CD4-positive, alpha-beta T cell treated with Interferon gamma for 1 hour (primary cell): ENCODE measurements at regions not wholly inside any gene's neighbourhood (a gene's known extent, or its start where the extent isn't known, plus 50 kb on each side); places are given as distances from the start of the nearest gene placed in this dataset.

Experiments
- DNase-seq: peaks from one replicate; pipeline ENCODE4 v3.0.0-alpha.2; 2020

GRCh38 chr20:52921340-52921739 is 50.8 kb upstream of the TSHZ2 start:
- no peak for DNase-seq

DNA sequence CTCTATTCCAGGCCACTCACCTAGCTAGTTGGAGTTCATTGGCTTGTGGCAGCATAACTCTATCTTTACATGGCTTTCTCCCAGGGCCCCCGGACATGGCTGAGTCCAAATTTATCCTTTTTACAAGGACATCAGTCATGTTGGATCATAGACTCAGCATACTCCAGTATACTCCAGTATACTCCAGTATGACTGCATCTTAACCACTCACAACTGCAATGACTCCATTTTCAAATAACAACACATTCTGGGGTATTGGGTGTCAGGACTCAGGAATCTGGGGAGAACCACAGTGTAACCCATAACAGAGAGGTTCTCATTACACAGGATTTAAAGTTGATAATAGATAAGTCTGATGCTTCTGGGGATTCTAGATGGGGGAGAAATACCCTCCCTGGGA is 53.8 kb upstream of the TSHZ2 start:
- no peak for DNase-seq

GRCh38 chr20:52915564-52915963 is 56.6 kb upstream of the TSHZ2 start:
- no peak for DNase-seq

- no peak for DNase-seq
Measured at GRCh38 chr20:52914870-52915269, 57.3 kb upstream of the TSHZ2 start.

- no peak for DNase-seq
Measured at GRCh38 chr20:52913650-52914387, 58.3 kb upstream of the TSHZ2 start.

DNA sequence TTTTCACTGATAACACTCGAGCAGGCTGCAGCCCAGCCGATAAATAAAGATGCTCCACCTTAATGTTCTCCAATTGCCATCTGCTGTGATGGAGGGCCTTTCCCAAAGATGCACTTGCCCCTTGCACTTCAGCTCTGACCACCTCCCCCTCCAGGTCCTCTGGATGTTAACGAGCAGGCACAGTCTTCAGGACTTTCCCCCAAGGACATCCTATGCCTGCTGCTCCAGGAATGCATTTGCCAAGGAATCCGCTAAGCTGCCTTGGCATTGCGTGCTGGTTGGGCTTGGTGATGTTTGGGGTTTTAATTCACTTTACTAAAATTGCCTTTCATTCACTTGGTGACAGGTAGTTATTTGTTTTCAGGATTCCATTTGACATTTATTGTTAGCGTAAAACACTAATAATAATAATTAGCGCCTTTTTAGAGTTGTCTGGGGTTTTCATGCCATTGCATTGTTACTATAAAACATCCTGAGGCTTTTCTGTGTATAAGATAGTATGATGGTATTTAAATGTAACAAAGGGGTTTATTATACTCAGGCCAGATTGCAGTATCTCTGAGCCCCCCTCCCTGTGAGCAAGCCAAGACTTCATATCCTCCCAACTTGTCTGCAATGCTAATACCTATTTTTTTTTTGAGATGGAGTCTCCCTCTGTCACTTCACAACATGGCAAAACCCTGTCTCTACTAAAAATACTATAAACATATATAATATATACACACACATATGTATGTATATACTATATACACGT is 66.7 kb upstream of the TSHZ2 start:
- DNase-seq, result no peak

GRCh38 chr20:52904837-52905236 is 67.3 kb upstream of the TSHZ2 start:
- DNase-seq, result no peak

- DNase-seq, result no peak
Measured at GRCh38 chr20:52899041-52899608, 73.0 kb upstream of the TSHZ2 start.

DNA sequence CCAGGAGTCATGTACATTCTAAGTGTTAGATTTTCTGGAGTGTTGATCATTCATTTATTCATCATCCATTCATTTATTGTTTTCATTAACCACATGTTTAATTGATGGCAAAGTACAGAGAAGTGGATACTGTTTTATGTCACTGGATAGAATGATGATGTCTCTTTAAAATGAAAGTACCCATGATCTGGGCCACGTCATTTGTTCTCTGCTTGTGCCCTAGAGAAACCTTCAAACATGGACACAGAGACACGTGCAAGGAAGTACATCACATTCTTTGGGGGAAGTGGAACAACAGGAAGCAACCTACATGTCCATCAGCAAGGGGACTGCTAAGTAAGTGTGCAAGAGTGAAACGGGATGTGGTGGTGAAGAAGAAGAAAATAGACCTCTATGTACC is 75.8 kb upstream of the TSHZ2 start:
- DNase-seq, result no peak

DNA sequence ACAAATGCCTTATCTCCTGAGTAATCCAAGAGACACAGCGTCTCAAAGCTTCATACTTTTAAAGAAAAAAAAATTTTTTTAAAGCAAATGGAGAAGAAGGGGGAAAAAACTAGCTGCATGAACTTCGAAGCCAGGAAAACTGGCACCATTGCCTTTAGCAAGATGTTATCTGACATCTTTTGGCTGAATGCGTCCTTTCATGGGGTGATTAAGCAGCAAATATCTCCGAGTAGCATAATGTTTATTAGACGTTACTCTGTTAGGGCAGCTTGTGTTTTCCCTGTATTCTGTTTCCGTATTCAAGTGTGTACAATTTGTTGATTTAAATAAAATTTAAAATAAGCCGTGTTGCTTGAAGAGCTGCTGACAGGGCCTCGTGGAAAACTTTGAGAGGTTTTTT is 76.5 kb upstream of the TSHZ2 start:
- DNase-seq, result no peak

DNA sequence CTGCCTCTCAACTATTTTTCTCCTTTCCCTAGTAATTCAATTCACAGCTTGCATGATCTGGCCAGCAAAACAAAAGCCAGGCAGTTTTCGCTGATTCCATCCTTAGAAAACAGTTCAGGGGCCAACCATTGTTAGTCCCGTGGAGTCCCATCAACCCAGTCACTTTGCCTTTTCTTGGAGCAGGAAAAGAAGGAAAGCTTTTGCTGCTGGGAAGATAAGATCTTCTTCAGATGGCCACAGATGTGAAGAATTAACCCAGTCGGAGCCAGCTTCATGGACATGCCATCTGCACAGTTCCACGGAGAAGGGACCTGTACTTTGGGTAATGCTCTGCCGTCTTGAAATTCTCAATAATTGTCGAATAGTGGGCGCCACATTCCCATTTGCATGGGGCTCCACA is 76.9 kb upstream of the TSHZ2 start:
- no peak for DNase-seq

DNA sequence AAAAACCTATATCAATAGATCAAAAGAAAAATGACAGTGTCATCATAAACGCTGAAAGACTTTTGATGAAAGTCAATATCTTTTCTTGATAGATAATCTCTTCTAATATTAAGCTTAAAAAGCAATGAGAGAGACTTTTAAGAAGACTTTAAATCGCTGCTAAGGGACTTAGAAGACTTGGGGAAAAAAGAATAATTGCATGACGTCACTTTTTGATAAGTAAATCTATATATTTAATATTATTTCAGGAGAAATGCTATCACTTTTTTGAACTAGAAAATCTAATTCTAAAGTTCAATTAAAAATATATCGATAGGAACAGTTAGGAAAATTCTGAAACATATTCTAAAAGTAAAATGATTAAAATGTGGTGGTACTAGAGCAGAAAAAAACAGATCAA is 78.7 kb upstream of the TSHZ2 start:
- DNase-seq, result no peak

DNA sequence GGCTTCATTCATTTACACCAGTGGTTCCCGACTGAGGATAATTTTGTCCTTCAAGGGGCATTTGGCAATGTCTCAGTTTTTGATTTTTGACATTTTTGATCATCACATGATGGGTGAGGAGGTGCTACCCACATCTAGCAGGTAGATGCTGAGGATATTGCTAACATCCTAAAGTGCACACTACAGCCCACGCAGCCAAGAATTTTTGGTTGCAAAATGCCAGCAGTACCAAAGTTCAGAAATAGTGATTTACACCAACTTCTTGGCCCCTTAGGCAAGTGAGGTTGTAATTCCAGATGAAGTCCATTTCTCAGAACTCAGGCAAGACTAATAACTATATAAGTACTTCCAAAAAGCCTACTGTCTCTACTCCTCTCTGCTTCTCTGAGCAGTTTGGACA is 80.1 kb upstream of the TSHZ2 start:
- no peak for DNase-seq

GRCh38 chr20:52890130-52890529 is 82.0 kb upstream of the TSHZ2 start:
- DNase-seq, result no peak

- no peak for DNase-seq
Measured at GRCh38 chr20:52889225-52889624, 82.9 kb upstream of the TSHZ2 start.

DNA sequence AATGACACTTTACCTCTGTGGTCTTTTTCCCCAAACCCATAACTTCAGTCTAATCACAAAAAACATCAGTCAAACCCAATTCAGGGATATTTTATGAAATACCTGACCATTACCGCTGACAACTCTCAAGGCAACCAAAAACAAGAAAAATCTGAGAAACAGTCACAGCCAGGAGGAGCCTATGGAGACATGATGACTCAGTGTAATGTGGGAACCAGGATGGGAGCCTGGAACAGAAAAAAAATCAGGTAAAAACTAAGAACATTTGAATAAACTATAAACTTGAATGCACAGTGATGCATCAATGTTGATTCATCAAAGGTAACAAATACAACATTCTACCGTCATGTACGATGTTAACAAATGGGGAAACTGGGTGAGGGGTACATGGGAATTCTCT is 84.1 kb upstream of the TSHZ2 start:
- no peak for DNase-seq

GRCh38 chr20:52880997-52881396 is 91.2 kb upstream of the TSHZ2 start:
- no peak for DNase-seq

DNA sequence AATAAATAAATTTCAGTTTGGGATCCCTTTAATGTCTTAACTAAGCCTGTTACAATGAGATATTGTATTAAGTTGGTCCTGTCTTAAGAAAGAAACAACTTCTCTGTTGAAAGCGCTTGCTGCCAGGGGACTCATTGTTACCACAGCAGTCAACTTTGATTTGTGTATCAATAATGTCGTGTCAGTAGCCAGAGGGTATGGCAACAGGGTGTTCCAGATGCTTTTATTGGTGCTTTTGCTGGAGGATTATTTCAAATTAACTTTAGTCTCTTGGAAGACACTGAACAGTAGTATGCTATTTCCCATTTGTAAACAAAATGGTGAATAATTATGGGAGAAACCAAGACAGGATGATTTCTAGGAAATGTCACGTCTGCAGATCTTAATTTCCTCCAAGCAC is 91.9 kb upstream of the TSHZ2 start:
- DNase-seq, result no peak

- no peak for DNase-seq
Measured at GRCh38 chr20:52874241-52874640, 97.9 kb upstream of the TSHZ2 start.

DNA sequence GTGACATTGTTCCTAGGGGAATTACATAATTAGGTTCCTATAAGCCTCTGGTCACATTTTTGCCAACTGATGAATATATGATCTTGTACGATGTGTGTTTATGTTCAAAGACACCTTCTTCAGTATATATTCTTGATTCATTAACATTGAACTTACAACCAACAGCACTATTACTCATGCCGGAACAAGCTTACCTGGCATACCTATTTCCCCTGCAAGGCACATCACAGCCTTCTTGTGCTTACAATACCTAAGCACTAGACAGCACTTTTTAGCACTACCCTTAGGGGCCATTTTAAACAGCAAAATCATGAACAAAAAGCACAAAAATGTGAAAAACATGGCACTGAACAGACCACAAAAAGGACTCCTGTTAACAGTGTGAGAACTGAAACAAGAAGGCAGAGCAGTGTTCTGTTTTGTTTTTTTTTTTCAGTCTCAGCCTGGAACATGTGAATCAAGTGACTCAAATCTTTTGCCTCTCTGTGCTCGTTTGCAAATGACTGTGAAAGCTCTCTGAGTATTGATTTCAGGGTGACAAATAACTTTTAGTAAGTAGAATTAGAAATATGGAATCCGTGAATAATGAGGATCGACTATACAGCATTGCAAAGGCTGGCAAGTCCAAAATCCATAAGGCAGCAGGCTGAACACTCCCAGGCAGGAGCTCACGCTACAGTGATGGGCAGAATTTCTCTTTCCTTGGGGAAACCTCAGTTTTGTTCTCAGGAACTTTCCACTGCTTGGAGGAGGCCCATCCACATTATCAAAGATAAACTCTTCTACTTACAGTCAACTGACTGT is 102.3 kb upstream of the TSHZ2 start:
- DNase-seq, result no peak

DNA sequence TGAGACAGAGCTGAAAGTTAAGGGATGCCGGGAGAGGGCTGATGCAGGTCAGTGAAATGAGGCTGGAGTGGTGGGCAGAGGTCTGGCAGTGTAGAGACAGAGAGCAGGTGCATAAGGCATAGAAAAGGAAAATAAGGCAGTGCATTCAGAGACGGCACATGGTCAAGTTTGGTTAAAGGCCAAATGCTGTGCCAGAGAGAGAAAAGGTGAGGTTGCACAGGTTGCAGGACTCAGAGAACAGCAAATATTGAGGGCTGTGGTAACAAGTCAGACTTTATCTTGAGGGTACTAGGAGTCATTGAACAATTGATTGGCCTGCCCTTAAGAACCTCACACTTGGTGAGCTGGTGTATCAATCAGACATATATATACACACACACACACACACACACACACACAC is 102.9 kb upstream of the TSHZ2 start:
- DNase-seq, result no peak

- DNase-seq, result no peak
Measured at GRCh38 chr20:52867305-52867704, 104.9 kb upstream of the TSHZ2 start.

- no peak for DNase-seq
Measured at GRCh38 chr20:52864916-52865605, 107.1 kb upstream of the TSHZ2 start.
